DND-41 (cell line): ENCODE measurements at regions not wholly inside any gene's neighbourhood (a gene's known extent, or its start where the extent isn't known, plus 50 kb on each side); places are given as distances from the start of the nearest gene placed in this dataset.

ENCODE experiments used
- EZH2 ChIP-seq: IDR thresholded peaks from 3 replicates; pipeline ENCODE4 v1.6.1; 2012; ENCODE audit warnings: borderline replicate concordance, low read depth, mild to moderate bottlenecking, moderate library complexity, low read length, inconsistent platforms; ENCODE audit not compliant: severe bottlenecking
- TF ChIP-seq, protein P1 (sequence below): IDR thresholded peaks from 2 replicates; pipeline ENCODE4 v1.5.1; 2012; ENCODE audit warnings: borderline replicate concordance, low read length, moderate library complexity, mild to moderate bottlenecking; ENCODE audit not compliant: poor library complexity, severe bottlenecking; ENCODE audit errors: extremely low read depth

- TF ChIP-seq, protein P1, sequence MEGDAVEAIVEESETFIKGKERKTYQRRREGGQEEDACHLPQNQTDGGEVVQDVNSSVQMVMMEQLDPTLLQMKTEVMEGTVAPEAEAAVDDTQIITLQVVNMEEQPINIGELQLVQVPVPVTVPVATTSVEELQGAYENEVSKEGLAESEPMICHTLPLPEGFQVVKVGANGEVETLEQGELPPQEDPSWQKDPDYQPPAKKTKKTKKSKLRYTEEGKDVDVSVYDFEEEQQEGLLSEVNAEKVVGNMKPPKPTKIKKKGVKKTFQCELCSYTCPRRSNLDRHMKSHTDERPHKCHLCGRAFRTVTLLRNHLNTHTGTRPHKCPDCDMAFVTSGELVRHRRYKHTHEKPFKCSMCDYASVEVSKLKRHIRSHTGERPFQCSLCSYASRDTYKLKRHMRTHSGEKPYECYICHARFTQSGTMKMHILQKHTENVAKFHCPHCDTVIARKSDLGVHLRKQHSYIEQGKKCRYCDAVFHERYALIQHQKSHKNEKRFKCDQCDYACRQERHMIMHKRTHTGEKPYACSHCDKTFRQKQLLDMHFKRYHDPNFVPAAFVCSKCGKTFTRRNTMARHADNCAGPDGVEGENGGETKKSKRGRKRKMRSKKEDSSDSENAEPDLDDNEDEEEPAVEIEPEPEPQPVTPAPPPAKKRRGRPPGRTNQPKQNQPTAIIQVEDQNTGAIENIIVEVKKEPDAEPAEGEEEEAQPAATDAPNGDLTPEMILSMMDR: no peak
- no peak for TF ChIP-seq EZH2
Measured at GRCh38 chr20:11008444-11009033, 334.7 kb upstream of the JAG1 start.
